DND-41 (cell line): ENCODE measurements at regions not wholly inside any gene's neighbourhood (a gene's known extent, or its start where the extent isn't known, plus 50 kb on each side); places are given as distances from the start of the nearest gene placed in this dataset.

Experiments
- ATAC-seq: fragments of 200-7000 bp; cut with Tn5 transposase; 3 replicates; pipeline ENCODE4 v1.9.1; 2021; ENCODE audit warnings: low read depth; ENCODE audit not compliant: insufficient read depth
- DNase-seq: peaks from one replicate; pipeline ENCODE4 v3.0.0-alpha.2; 2020
- H2AFZ ChIP-seq: 2 replicates; pipeline ENCODE4 v1.6.0; 2012; ENCODE audit warnings: low read depth, low read length
- H3K27ac ChIP-seq: 2 replicates; pipeline ENCODE4 v1.5.1; 2012; ENCODE audit warnings: low read length, inconsistent platforms
- H3K27me3 ChIP-seq: fragments of 200-600 bp; sonication (generic); 2 replicates; pipeline ENCODE4 v1.6.0; 2012; ENCODE audit warnings: low read length, mild to moderate bottlenecking, inconsistent platforms; ENCODE audit not compliant: insufficient read depth, poor library complexity
- H3K36me3 ChIP-seq: 2 replicates; pipeline ENCODE4 v1.5.1; 2012; ENCODE audit warnings: low read length, inconsistent platforms; ENCODE audit not compliant: insufficient read depth
- H3K4me1 ChIP-seq: 2 replicates; pipeline ENCODE4 v1.5.1; 2012; ENCODE audit warnings: mild to moderate bottlenecking, low read length; ENCODE audit not compliant: insufficient read depth
- H3K4me2 ChIP-seq: 2 replicates; pipeline ENCODE4 v1.6.0; 2012; ENCODE audit warnings: mild to moderate bottlenecking, moderate library complexity, low read length, inconsistent platforms; ENCODE audit not compliant: insufficient read depth
- H3K4me3 ChIP-seq, 2 experiments: fragments of 200-600 bp in 1 of 2; shearing (Covaris generic) in 1 of 2; 2 replicates each; pipeline ENCODE4 v1.5.1; 2012 to 2016; ENCODE audit warnings: inconsistent platforms in 2 of 2, low read length in 2 of 2, mild to moderate bottlenecking in 2 of 2, low read depth in 1 of 2, moderate library complexity in 1 of 2
- H3K79me2 ChIP-seq: 2 replicates; pipeline ENCODE4 v1.6.0; 2012; ENCODE audit warnings: low read length, inconsistent platforms; ENCODE audit not compliant: insufficient read depth
- H3K9ac ChIP-seq: 2 replicates; pipeline ENCODE4 v1.6.0; 2012; ENCODE audit warnings: low read depth, mild to moderate bottlenecking, inconsistent platforms, low read length, moderate library complexity
- H3K9me3 ChIP-seq: 2 replicates; pipeline ENCODE4 v1.5.1; 2012; ENCODE audit warnings: low read length, moderate library complexity, mild to moderate bottlenecking, inconsistent platforms; ENCODE audit not compliant: insufficient read depth, severe bottlenecking
- H4K20me1 ChIP-seq: 2 replicates; pipeline ENCODE4 v1.6.0; 2012; ENCODE audit warnings: low read length; ENCODE audit not compliant: insufficient read depth
- CTCF ChIP-seq: IDR thresholded peaks from 2 replicates; pipeline ENCODE4 v1.5.1; 2012; ENCODE audit warnings: borderline replicate concordance, low read length, moderate library complexity, mild to moderate bottlenecking; ENCODE audit not compliant: poor library complexity, severe bottlenecking; ENCODE audit errors: extremely low read depth
- EZH2 ChIP-seq: IDR thresholded peaks from 3 replicates; pipeline ENCODE4 v1.6.1; 2012; ENCODE audit warnings: borderline replicate concordance, low read depth, mild to moderate bottlenecking, moderate library complexity, low read length, inconsistent platforms; ENCODE audit not compliant: severe bottlenecking

GRCh38 chr12:115075552-115076170, 391.7 kb upstream of the TBX3 start:
- H3K36me3 ChIP-seq, result no peaks in the 10 kb centered on the region
- no peak overlapping the region for H3K27ac ChIP-seq
- no peak overlapping the region for H3K9ac ChIP-seq
- no peak overlapping the region for H3K4me2 ChIP-seq
- H3K79me2 ChIP-seq, result no peaks in the 10 kb centered on the region
- DNase-seq, result no peak
- H4K20me1 ChIP-seq, result no peaks in the 10 kb centered on the region
- no peak for ATAC-seq
- TF ChIP-seq CTCF (no peak), EZH2 (no peak)
- H3K27me3 ChIP-seq, result peaks cover 4% of the 10 kb centered on the region
- H2AFZ ChIP-seq, result no peak overlapping the region
- H3K4me3 ChIP-seq, result no peak overlapping the region
- no peaks in the 10 kb centered on the region for H3K4me1 ChIP-seq
- no peaks in the 10 kb centered on the region for H3K9me3 ChIP-seq

- Histone ChIP-seq H3K9me3 (no peaks in the 10 kb centered on the region), H3K9ac (no peak overlapping the region), H3K27ac (no peak overlapping the region), H3K27me3 (peaks cover 4% of the 10 kb centered on the region), H2AFZ (no peak overlapping the region), H3K36me3 (no peaks in the 10 kb centered on the region), H3K4me2 (no peak overlapping the region), H4K20me1 (no peaks in the 10 kb centered on the region), H3K4me1 (no peaks in the 10 kb centered on the region), H3K79me2 (no peaks in the 10 kb centered on the region), H3K4me3 (no peak overlapping the region)
- no peak for DNase-seq
- no peak for ATAC-seq
- no peak for TF ChIP-seq CTCF
Observed at GRCh38 chr12:115074617-115075016, 390.6 kb upstream of the TBX3 start.

- Histone ChIP-seq H3K4me3 (no peak overlapping the region), H3K27ac (no peak overlapping the region), H3K27me3 (peaks cover 4% of the 10 kb centered on the region), H3K4me2 (no peak overlapping the region), H3K36me3 (no peaks in the 10 kb centered on the region), H3K9me3 (no peaks in the 10 kb centered on the region), H4K20me1 (no peaks in the 10 kb centered on the region), H3K79me2 (no peaks in the 10 kb centered on the region), H2AFZ (no peak overlapping the region), H3K9ac (no peak overlapping the region), H3K4me1 (no peaks in the 10 kb centered on the region)
- no peak for ATAC-seq
- no peak for DNase-seq
- TF ChIP-seq CTCF, result no peak
- TF ChIP-seq EZH2, result no peak
Observed at GRCh38 chr12:115072712-115073111, 388.7 kb upstream of the TBX3 start.

- Histone ChIP-seq H3K36me3 (no peaks in the 10 kb centered on the region), H3K9me3 (no peaks in the 10 kb centered on the region), H3K27me3 (peaks cover 4% of the 10 kb centered on the region), H3K4me3 (no peak overlapping the region), H3K79me2 (no peaks in the 10 kb centered on the region), H4K20me1 (no peaks in the 10 kb centered on the region), H3K27ac (no peak overlapping the region), H3K4me1 (no peaks in the 10 kb centered on the region), H3K4me2 (no peak overlapping the region), H3K9ac (no peak overlapping the region), H2AFZ (no peak overlapping the region)
- DNase-seq (no peak), ATAC-seq (no peak)
- TF ChIP-seq EZH2, result no peak
Observed at GRCh38 chr12:115070313-115070712, 386.3 kb upstream of the TBX3 start.
